HT1080 (cell line): ENCODE measurements at regions not wholly inside any gene's neighbourhood (a gene's known extent, or its start where the extent isn't known, plus 50 kb on each side); places are given as distances from the start of the nearest gene placed in this dataset.
A peak's percentile ranks its signal among the peaks of the same experiment; 100 is the strongest.

Source experiments
- DNase-seq: peaks from one replicate; pipeline ENCODE4 v3.0.0-alpha.2; 2015; ENCODE audit warnings: low read depth

GRCh38 chr18:22467760-22468553 lies 50.2 kb upstream of the CTAGE1 start:
- peak; percentile 96 for DNase-seq

GRCh38 chr18:22468554-22468891 lies 50.8 kb upstream of the CTAGE1 start:
- DNase-seq = no peak

GRCh38 chr18:22469061-22469734 lies 51.5 kb upstream of the CTAGE1 start:
- DNase-seq = no peak

DNA sequence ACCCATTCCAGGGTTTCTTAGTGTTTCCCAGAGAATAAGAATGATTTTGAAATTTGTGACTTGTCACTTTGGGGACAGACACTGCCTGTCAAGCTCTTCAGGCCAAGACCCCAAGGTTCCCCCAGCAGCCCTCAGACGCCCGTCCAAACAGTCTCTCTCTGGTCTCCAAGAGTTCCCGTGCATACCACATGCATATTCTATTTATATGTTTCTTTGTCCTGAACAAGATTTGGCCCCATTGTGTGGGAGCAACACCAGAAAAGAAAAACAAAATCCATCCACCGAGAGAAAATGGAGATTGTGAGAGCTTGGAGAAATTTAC lies 52.2 kb upstream of the CTAGE1 start:
- DNase-seq = no peak

- no peak for DNase-seq
Measured at GRCh38 chr18:22470248-22471235, 52.8 kb upstream of the CTAGE1 start.

- no peak for DNase-seq
Measured at GRCh38 chr18:22471546-22472131, 53.9 kb upstream of the CTAGE1 start.

DNA sequence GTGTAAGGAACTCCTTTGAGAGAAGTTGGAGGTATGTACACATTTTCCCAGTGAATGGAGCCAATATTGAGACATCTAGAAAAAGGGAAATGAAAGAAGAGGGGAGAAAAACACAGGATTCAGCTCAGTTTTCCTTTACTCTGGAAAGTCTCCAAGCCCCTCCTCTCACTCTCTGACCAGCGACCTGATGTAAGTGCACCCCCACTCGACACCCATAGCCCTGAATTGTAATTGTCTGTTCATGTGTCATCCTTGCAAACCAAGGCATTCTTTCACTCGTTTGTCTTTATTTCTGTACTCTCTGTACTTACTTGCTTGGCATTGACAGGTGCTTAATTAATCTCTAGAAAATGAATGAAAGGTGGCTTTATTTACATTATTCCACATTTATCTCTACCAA lies 55.7 kb upstream of the CTAGE1 start:
- no peak for DNase-seq

GRCh38 chr18:22475426-22476100 lies 57.8 kb upstream of the CTAGE1 start:
- DNase-seq = no peak

GRCh38 chr18:22477222-22477621 lies 59.5 kb upstream of the CTAGE1 start:
- no peak for DNase-seq

- DNase-seq = no peak
Measured at GRCh38 chr18:22482948-22483347, 65.2 kb upstream of the CTAGE1 start.

DNA sequence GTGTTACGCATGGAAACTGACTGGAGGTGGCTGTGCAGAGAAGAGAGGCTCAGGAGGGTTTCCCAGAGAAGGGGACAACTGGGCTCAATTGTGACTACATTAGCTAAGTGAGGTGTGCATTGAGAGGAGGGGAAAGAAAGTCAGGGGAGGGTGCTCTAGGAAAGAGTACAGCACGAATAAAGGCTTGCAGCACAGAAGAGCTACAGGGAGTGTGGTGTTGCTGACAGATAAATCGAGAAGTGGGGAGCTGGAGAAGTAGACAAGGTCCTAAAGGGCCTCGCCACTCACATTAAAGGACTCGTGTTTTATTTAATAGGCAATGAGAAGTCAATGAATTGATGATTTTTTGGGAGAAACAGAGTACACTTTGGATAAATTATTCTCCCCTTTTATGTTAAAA lies 65.7 kb upstream of the CTAGE1 start:
- no peak for DNase-seq

GRCh38 chr18:22484471-22484870 lies 66.8 kb upstream of the CTAGE1 start:
- DNase-seq = no peak

DNA sequence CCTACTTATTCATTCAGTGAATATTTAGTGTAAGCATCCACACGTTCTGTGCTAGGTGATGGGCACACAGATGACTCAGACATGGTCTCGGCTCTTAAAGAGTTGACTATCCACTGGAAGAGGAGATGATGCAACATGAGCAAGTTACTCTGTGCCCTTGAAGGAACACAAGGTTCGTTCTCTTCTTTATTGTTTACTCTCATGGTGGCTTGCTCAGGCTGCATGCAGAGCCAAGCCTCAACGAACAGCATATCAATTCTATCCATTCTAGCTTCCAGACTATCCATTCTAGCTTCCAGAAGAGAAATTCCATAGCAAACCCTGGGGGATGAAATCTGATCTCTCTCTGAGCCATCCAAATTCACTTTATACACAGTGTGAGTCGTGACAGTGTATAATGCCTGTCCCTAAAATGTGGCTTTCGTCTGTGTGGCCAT lies 68.1 kb upstream of the CTAGE1 start:
- DNase-seq = peak; percentile 76

GRCh38 chr18:22486667-22487066 lies 69.0 kb upstream of the CTAGE1 start:
- DNase-seq = no peak

DNA sequence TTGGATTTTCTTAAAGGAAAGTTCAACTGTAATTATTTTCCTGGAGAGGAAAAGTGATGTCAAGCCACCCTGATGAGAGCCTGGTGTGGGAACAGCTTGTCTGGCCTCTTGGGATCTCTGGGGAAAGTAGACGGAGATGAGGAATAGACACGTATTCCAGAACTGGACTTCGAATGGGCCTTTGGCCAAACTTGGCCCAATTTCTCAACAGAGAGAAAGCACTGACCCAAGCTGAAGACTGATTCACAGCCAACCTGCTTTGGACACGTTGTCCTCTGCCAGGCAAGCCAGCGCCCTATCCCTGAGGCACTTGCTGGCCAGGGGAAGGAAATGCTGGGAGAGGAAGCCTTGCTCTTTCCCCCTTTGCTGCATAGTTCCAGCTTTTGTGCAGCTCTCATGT lies 70.8 kb upstream of the CTAGE1 start:
- DNase-seq = no peak

GRCh38 chr18:22489704-22490103 lies 72.0 kb upstream of the CTAGE1 start:
- DNase-seq = peak; percentile 10

- no peak for DNase-seq
Measured at GRCh38 chr18:22490429-22490846, 72.7 kb upstream of the CTAGE1 start.

DNA sequence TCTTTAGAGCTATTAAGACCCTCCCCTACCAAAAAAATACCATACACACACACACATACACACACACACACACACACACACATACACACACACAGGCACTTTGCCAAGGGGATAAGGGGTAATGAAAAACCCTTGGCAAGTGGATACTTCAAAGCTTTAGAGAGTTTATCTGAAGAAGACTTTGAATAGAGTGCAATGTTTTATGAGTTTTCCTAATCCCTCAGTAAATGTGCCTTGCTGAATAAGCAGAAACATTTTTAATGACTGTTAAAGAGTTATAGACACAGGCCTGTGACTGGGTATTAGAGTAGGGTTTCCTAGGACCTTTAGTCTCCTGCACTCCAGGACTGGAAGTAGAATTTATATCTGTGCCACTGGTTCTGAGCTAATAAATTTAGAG lies 75.5 kb upstream of the CTAGE1 start:
- no peak for DNase-seq

GRCh38 chr18:22493940-22494339 lies 76.2 kb upstream of the CTAGE1 start:
- no peak for DNase-seq

DNA sequence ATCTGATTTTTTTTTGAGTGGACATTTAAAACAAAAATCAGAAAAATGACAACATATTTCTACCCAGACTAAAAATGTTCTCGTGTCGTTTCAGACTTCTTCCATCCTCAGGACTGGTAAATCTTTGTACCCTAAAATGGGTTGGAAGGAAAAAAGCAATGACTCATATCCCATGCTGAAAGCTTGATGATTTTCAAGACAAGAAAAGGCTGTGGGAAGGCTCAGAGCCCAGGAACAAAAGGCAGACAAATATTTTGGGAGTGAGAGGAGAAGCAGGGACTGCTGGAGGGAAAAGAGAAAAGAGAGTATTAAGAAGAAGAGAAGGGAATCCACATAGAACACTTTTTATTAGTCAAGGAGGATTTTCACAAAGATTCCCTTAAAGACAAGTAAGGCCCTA lies 77.1 kb upstream of the CTAGE1 start:
- peak; percentile 37 for DNase-seq

GRCh38 chr18:22499421-22499820 lies 81.7 kb upstream of the CTAGE1 start:
- DNase-seq = no peak
